ENCODE measurements at regions not wholly inside any gene's neighbourhood (a gene's known extent, or its start where the extent isn't known, plus 50 kb on each side); places are given as distances from the start of the nearest gene placed in this dataset.

DNA sequence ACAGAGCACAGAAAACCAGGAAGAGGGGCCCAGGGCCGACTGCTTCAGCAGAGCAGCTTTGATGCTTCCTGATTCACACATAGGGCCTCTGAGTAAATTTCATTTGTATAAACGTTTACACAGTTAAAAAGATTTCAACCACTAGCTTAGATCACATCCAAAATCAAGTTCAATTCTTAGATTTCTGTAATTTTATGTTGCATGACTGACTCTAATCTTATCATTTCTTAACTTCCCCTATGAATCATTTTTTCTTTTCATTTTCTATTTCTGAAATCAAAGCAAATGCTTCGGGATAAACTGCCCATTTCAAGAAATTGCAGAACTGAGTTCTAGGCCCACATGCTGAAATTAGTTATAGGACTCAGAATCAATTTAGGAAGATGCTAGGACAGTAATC lies 224.7 kb downstream of the INHBA start:
- no peak overlapping the region for H3K27ac Mint-ChIP-seq (ENCODE audit: low read depth, unreplicated experiment)
- no peak overlapping the region for H3K4me3 Mint-ChIP-seq (ENCODE audit: unreplicated experiment)

DNA sequence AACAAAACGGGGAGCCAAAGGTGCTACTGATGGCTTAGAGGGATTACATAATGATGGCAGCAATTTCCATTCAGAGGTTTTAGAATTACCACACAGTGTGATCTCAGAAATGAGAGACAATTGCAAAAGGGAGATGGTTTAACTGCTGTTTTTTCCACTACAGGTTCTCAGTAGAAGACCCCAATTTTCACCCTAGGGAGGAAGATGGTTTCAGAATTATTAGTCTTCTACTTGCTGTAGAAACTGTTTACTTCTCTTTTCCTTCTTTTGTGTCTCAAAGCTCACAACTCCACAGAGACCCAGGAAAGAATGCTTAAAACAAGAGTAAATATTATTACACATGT lies 226.5 kb downstream of the INHBA start:
- H3K4me3 Mint-ChIP-seq (ENCODE audit: unreplicated experiment): no peak overlapping the region
- no peaks in the 10 kb centered on the region for H3K4me1 Mint-ChIP-seq (ENCODE audit: insufficient read depth, unreplicated experiment)

More for the DNA sequence above, 224.7 kb downstream of the INHBA start:
- H3K4me1 Mint-ChIP-seq (ENCODE audit: insufficient read depth, unreplicated experiment): no peaks in the 10 kb centered on the region
- ChIA-PET CTCF (no interaction called here), POLR2A (no interaction called here)
- intact Hi-C loops (cut with micrococcal nuclease): no loop called here
- H3K27me3 Mint-ChIP-seq (ENCODE audit: insufficient read depth, unreplicated experiment): no peaks in the 10 kb centered on the region
- H3K9me3 Mint-ChIP-seq (ENCODE audit: unreplicated experiment): peaks cover 15% of the 10 kb centered on the region
- TF ChIP-seq, protein P1, sequence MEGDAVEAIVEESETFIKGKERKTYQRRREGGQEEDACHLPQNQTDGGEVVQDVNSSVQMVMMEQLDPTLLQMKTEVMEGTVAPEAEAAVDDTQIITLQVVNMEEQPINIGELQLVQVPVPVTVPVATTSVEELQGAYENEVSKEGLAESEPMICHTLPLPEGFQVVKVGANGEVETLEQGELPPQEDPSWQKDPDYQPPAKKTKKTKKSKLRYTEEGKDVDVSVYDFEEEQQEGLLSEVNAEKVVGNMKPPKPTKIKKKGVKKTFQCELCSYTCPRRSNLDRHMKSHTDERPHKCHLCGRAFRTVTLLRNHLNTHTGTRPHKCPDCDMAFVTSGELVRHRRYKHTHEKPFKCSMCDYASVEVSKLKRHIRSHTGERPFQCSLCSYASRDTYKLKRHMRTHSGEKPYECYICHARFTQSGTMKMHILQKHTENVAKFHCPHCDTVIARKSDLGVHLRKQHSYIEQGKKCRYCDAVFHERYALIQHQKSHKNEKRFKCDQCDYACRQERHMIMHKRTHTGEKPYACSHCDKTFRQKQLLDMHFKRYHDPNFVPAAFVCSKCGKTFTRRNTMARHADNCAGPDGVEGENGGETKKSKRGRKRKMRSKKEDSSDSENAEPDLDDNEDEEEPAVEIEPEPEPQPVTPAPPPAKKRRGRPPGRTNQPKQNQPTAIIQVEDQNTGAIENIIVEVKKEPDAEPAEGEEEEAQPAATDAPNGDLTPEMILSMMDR (IDR thresholded peaks at IDR 0.05; ENCODE audit: unreplicated experiment): no peak
- no peak for DNase-seq (ENCODE audit: unreplicated experiment)
- no TSS peak for BruUV-seq (replicated peaks)
- no peaks in the 10 kb centered on the region for H3K36me3 Mint-ChIP-seq (ENCODE audit: insufficient read depth, unreplicated experiment)

DNA sequence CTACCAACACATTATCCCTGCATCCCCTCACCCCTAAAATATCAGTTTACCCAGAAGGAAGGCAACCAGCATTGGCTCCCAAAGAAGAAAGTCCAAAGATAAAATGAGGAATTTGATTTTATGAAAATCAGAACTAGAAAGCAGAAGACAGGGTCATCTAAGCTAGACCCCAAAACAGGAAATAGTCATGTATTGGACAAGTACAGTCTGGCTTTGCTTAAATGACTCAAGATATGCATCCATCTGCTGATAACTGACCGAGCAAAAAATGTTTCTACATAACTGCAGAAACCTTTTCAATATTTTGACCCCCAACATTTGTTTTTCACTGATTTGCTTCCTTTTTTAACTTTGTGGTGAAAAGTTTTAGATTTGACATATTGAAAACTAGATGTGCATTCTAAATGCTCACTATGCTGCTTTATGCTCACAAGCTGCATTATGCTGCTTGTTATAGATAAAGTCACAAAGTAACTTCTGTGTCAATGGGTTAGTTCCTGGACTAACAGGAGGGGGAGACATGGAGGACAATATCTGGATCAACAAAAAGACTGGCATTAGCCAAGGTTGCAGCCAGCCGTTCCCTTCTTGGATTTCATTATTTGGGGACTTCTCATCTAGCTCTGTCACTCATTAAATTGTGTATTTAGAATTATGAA lies 227.0 kb downstream of the INHBA start:
- Mint-ChIP-seq H3K27me3 (ENCODE audit: insufficient read depth, unreplicated experiment) (no peaks in the 10 kb centered on the region), H3K36me3 (ENCODE audit: insufficient read depth, unreplicated experiment) (no peaks in the 10 kb centered on the region), H3K9me3 (ENCODE audit: unreplicated experiment) (peaks cover 8% of the 10 kb centered on the region), H3K4me1 (ENCODE audit: insufficient read depth, unreplicated experiment) (no peaks in the 10 kb centered on the region), H3K27ac (ENCODE audit: low read depth, unreplicated experiment) (no peak overlapping the region), H3K4me3 (ENCODE audit: unreplicated experiment) (no peak overlapping the region)
- intact Hi-C loops (cut with micrococcal nuclease): no loop called here
- TF ChIP-seq, protein P1 (IDR thresholded peaks at IDR 0.05; ENCODE audit: unreplicated experiment): no peak
- no peak for DNase-seq (ENCODE audit: unreplicated experiment)
- ChIA-PET POLR2A (no interaction called here), CTCF (interaction anchor here (1.0 kb wide), 1 partner anchor 32 kb away, joined by 3 read pairs; no protein-coding TSS in a partner anchor)
- no TSS peak for BruUV-seq (replicated peaks)

More for the DNA sequence above, 226.5 kb downstream of the INHBA start:
- Mint-ChIP-seq H3K27me3 (ENCODE audit: insufficient read depth, unreplicated experiment) (no peaks in the 10 kb centered on the region), H3K9me3 (ENCODE audit: unreplicated experiment) (peaks cover 13% of the 10 kb centered on the region), H3K36me3 (ENCODE audit: insufficient read depth, unreplicated experiment) (no peaks in the 10 kb centered on the region), H3K27ac (ENCODE audit: low read depth, unreplicated experiment) (no peak overlapping the region)
- no peak for DNase-seq (ENCODE audit: unreplicated experiment)
- no TSS peak for BruUV-seq (replicated peaks)
- POLR2A ChIA-PET: no interaction called here
- CTCF ChIA-PET: interaction anchor here (0.7 kb wide), 2 partner anchors 11 to 227 kb away, joined by 3 read pairs; no protein-coding TSS in a partner anchor
- TF ChIP-seq, protein P1 (IDR thresholded peaks at IDR 0.05; ENCODE audit: unreplicated experiment): no peak
- intact Hi-C loops (cut with micrococcal nuclease): no loop called here

DNA sequence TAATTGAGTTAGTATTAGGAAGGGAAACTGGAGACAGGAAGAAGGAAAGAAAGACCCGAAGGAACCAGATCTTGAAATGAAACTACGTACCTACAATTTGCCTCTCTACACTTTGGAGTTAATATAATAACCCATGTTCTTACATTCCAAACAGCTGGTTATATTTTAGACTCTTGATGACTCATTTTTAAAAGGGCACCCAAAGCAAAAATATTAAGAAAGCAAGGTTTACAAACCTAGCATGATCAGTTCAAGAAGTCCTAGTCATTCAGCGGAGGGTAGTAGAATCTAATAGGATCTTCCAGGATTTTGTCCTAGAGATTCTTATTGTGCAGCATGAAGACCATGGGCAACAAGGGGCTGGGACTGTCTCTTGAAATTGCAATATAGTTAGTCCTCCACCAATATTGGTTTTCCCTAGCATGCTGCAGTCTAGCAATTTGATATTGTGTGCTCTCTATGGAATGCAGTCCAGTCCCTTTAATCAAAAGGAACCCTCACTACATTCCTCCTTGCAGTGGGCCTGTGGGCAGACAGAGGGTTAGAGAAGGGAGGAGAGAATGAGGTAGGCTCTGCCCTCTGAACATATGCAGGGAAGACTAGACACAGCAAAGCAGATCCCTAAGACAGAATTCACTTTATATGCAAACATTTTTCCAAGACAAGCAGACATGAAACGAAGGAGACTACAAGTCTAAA lies 230.3 kb downstream of the INHBA start:
- ChIA-PET CTCF (no interaction called here), POLR2A (interaction anchor here (0.6 kb wide), 1 partner anchor 285 kb away, joined by 3 read pairs; no protein-coding TSS in a partner anchor)
- Mint-ChIP-seq H3K27me3 (ENCODE audit: insufficient read depth, unreplicated experiment) (no peaks in the 10 kb centered on the region), H3K4me3 (ENCODE audit: unreplicated experiment) (no peak overlapping the region), H3K4me1 (ENCODE audit: insufficient read depth, unreplicated experiment) (no peaks in the 10 kb centered on the region), H3K27ac (ENCODE audit: low read depth, unreplicated experiment) (no peak overlapping the region), H3K9me3 (ENCODE audit: unreplicated experiment) (no peaks in the 10 kb centered on the region), H3K36me3 (ENCODE audit: insufficient read depth, unreplicated experiment) (no peaks in the 10 kb centered on the region)
- TF ChIP-seq, protein P1 (IDR thresholded peaks at IDR 0.05; ENCODE audit: unreplicated experiment): no peak
- BruUV-seq (replicated peaks): no TSS peak
- no peak for DNase-seq (ENCODE audit: unreplicated experiment)
- intact Hi-C loops (cut with micrococcal nuclease): no loop called here

Data from MCF 10A (cell line).